PFSK-1 (cell line): ENCODE measurements at regions not wholly inside any gene's neighbourhood (a gene's known extent, or its start where the extent isn't known, plus 50 kb on each side); places are given as distances from the start of the nearest gene placed in this dataset.

Source experiments
- FOXP2 ChIP-seq: optimal IDR thresholded peaks from 2 replicates; pipeline ENCODE3; 2011; ENCODE audit warnings: borderline replicate concordance, control low read depth, inconsistent platforms; ENCODE audit not compliant: insufficient read depth; ENCODE audit errors: extremely low read length, extremely low read depth
- POLR2AphosphoS5 ChIP-seq: IDR thresholded peaks from 2 replicates; pipeline ENCODE4 v1.6.1; 2012; ENCODE audit warnings: low read depth, mild to moderate bottlenecking, control low read depth, low read length, moderate library complexity
- SIN3A ChIP-seq: IDR thresholded peaks from 2 replicates; pipeline ENCODE4 v1.6.1; 2012; ENCODE audit warnings: mild to moderate bottlenecking, low read length, moderate library complexity, borderline replicate concordance; ENCODE audit not compliant: insufficient read depth
- TAF1 ChIP-seq: IDR thresholded peaks from 2 replicates; pipeline ENCODE4 v1.6.1; 2012; ENCODE audit warnings: low read length, control low read depth, borderline replicate concordance; ENCODE audit not compliant: insufficient read depth
- TF ChIP-seq, protein P1 (sequence below), 2 experiments: IDR thresholded peaks; 2 replicates each; pipeline versions ENCODE4 v1.6.1 to v1.8.0; 2011 to 2012; ENCODE audit warnings: low read depth in 2 of 2, low read length in 2 of 2, control low read depth in 1 of 2, inconsistent platforms in 1 of 2, mild to moderate bottlenecking in 1 of 2, moderate library complexity in 1 of 2; ENCODE audit not compliant: insufficient read depth in 1 of 2

DNA sequence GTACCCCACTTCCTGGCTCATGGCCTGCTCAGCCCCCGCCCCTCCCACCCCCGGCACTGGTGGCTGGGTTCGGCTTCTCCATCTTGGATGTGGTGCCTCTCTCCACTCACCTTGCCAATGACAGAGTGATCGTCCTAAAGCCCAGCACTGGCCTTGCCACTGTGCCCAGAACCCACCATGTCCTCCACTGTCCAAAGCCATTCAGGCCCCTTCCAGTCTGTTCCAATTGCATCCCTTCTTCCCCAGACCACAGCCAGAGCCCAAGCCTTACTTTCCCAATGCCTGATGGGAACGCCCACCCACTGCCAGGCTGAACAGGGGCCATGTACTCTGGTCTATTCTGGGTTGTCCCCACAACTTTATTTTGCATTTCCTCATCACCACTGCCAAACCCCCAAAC, 625.8 kb upstream of the B3GAT1 start:
- TF ChIP-seq TAF1, result no peak
- TF ChIP-seq POLR2AphosphoS5, result no peak
- TF ChIP-seq, protein P1, sequence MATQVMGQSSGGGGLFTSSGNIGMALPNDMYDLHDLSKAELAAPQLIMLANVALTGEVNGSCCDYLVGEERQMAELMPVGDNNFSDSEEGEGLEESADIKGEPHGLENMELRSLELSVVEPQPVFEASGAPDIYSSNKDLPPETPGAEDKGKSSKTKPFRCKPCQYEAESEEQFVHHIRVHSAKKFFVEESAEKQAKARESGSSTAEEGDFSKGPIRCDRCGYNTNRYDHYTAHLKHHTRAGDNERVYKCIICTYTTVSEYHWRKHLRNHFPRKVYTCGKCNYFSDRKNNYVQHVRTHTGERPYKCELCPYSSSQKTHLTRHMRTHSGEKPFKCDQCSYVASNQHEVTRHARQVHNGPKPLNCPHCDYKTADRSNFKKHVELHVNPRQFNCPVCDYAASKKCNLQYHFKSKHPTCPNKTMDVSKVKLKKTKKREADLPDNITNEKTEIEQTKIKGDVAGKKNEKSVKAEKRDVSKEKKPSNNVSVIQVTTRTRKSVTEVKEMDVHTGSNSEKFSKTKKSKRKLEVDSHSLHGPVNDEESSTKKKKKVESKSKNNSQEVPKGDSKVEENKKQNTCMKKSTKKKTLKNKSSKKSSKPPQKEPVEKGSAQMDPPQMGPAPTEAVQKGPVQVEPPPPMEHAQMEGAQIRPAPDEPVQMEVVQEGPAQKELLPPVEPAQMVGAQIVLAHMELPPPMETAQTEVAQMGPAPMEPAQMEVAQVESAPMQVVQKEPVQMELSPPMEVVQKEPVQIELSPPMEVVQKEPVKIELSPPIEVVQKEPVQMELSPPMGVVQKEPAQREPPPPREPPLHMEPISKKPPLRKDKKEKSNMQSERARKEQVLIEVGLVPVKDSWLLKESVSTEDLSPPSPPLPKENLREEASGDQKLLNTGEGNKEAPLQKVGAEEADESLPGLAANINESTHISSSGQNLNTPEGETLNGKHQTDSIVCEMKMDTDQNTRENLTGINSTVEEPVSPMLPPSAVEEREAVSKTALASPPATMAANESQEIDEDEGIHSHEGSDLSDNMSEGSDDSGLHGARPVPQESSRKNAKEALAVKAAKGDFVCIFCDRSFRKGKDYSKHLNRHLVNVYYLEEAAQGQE (IDR thresholded peaks at IDR 0.05; ENCODE audit: insufficient read depth in 1 of 2, low read depth in 2 of 2, low read length in 2 of 2), result no peak
- TF ChIP-seq SIN3A, result no peak
- TF ChIP-seq FOXP2, result no peak
